HEK293T (cell line): ENCODE measurements at regions not wholly inside any gene's neighbourhood (a gene's known extent, or its start where the extent isn't known, plus 50 kb on each side); places are given as distances from the start of the nearest gene placed in this dataset.

Experiments
- CTCF ChIA-PET: fragments of 350-600 bp; formaldehyde crosslinking; extraction: SDS; loops from one replicate; lab custom pipeline; 2021; ENCODE audit warnings: antibody characterized with exemption, inconsistent platforms; lab: Yijun Ruan, JAX
- POLR2A ChIA-PET: fragments of 350-600 bp; formaldehyde crosslinking; extraction: SDS; loops from one replicate; lab custom pipeline; 2020; ENCODE audit warnings: antibody characterized with exemption, inconsistent platforms; lab: Yijun Ruan, JAX
- DNase-seq: peaks from one replicate; pipeline ENCODE4 v3.0.0; 2012; ENCODE audit warnings: mixed read lengths; ENCODE audit errors: extremely low spot score
- ARNT ChIP-seq: fragments of 450-650 bp; IDR thresholded peaks from 2 replicates; pipeline ENCODE4 v1.6.1; 2017; ENCODE audit warnings: mild to moderate bottlenecking
- BHLHE40 ChIP-seq: fragments of 450-650 bp; IDR thresholded peaks from 2 replicates; pipeline ENCODE4 v1.6.1; 2016; ENCODE audit warnings: mild to moderate bottlenecking, moderate library complexity, borderline replicate concordance
- CTBP1 ChIP-seq: fragments of 450-650 bp; IDR thresholded peaks from 2 replicates; pipeline ENCODE4 v1.6.1; 2016; ENCODE audit warnings: borderline replicate concordance
- ELF4 ChIP-seq: fragments of 450-650 bp; IDR thresholded peaks from 2 replicates; pipeline ENCODE4 v1.6.1; 2017; ENCODE audit warnings: antibody characterized with exemption
- FOXA1 ChIP-seq: fragments of 450-650 bp; IDR thresholded peaks from 2 replicates; pipeline ENCODE4 v1.6.1; 2016; ENCODE audit warnings: mild to moderate bottlenecking
- FOXK2 ChIP-seq: fragments of 450-650 bp; IDR thresholded peaks from 2 replicates; pipeline ENCODE4 v1.6.1; 2016; ENCODE audit warnings: mild to moderate bottlenecking
- FOXM1 ChIP-seq: fragments of 450-650 bp; IDR thresholded peaks from 2 replicates; pipeline ENCODE4 v1.6.1; 2017; ENCODE audit warnings: mild to moderate bottlenecking, borderline replicate concordance
- HDGF ChIP-seq: fragments of 450-650 bp; IDR thresholded peaks from 2 replicates; pipeline ENCODE4 v1.6.1; 2017; ENCODE audit warnings: antibody characterized with exemption, borderline replicate concordance
- L3MBTL2 ChIP-seq: fragments of 450-650 bp; conservative IDR thresholded peaks from 2 replicates; pipeline ENCODE4 v1.6.1; 2016; ENCODE audit warnings: mild to moderate bottlenecking
- LEF1 ChIP-seq: fragments of 450-650 bp; IDR thresholded peaks from 2 replicates; pipeline ENCODE4 v1.6.1; 2017; ENCODE audit warnings: mild to moderate bottlenecking, borderline replicate concordance
- NFRKB ChIP-seq: fragments of 450-650 bp; IDR thresholded peaks from 2 replicates; pipeline ENCODE4 v1.6.1; 2016; ENCODE audit warnings: mild to moderate bottlenecking, moderate library complexity
- PKNOX1 ChIP-seq: fragments of 450-650 bp; IDR thresholded peaks from 2 replicates; pipeline ENCODE4 v1.6.1; 2016
- SP1 ChIP-seq: fragments of 450-650 bp; IDR thresholded peaks from 2 replicates; pipeline ENCODE4 v1.6.1; 2017
- SUZ12 ChIP-seq: fragments of 450-650 bp; IDR thresholded peaks from 2 replicates; pipeline ENCODE4 v1.6.1; 2016; ENCODE audit warnings: mild to moderate bottlenecking
- TARDBP ChIP-seq: fragments of 450-650 bp; IDR thresholded peaks from 2 replicates; pipeline ENCODE4 v1.6.1; 2016
- ZNF384 ChIP-seq: fragments of 450-650 bp; IDR thresholded peaks from 2 replicates; pipeline ENCODE4 v1.6.1; 2016

DNA sequence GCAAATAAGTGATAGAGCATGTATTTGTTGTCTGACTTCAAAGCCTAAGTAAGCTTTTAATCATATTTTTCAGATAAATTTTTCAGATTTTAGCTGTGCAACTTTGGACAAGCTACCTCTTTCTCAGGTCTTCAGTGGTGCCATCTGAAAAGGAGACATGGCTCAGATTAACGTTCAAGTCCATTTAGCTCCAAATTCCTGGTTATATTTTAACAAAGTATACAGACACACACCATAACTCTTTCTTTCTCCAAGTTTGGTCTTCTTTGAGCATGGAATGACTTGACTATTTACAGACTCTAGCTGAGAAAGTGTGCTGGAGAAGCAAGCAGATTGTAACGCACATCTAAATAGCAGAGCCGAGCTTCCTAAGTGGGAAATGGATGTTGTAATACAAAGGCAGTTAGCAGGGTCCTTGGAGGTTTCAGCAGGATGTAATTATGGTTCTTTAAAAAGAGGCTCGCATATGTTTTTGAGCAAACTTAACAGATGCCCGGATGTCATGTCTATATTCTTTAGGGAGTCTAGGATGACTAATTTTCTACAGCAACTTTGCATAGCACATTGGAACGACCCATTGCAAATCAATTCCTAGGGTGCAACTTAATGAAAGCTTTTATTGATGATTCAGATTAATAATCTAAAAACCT, 128.1 kb upstream of the E2F8 start:
- ChIA-PET CTCF (no interaction called here), POLR2A (no interaction called here)
- no peak for DNase-seq
- TF ChIP-seq CTBP1: no peak
- TF ChIP-seq ARNT: no peak
- TF ChIP-seq LEF1: no peak
- no peak for TF ChIP-seq FOXA1
- TF ChIP-seq L3MBTL2: no peak
- TF ChIP-seq BHLHE40: no peak
- TF ChIP-seq SUZ12: no peak
- TF ChIP-seq ZNF384: no peak
- no peak for TF ChIP-seq FOXM1
- TF ChIP-seq NFRKB: no peak
- no peak for TF ChIP-seq FOXK2
- no peak for TF ChIP-seq ELF4
- no peak for TF ChIP-seq SP1
- TF ChIP-seq TARDBP: no peak

- no peak for DNase-seq
- CTCF ChIA-PET: no interaction called here
- POLR2A ChIA-PET: no interaction called here
- TF ChIP-seq L3MBTL2: no peak
- no peak for TF ChIP-seq BHLHE40
- TF ChIP-seq ELF4: no peak
- TF ChIP-seq FOXK2: no peak
- TF ChIP-seq PKNOX1: no peak
- TF ChIP-seq FOXA1: no peak
- no peak for TF ChIP-seq NFRKB
- no peak for TF ChIP-seq FOXM1
- no peak for TF ChIP-seq TARDBP
- TF ChIP-seq LEF1: no peak
- no peak for TF ChIP-seq ZNF384
- TF ChIP-seq SUZ12: no peak
- no peak for TF ChIP-seq SP1
- TF ChIP-seq CTBP1: no peak
- no peak for TF ChIP-seq HDGF
- TF ChIP-seq ARNT: no peak
These were observed 126.4 kb upstream of the E2F8 start for GRCh38 chr11:19366992-19367709.

DNA sequence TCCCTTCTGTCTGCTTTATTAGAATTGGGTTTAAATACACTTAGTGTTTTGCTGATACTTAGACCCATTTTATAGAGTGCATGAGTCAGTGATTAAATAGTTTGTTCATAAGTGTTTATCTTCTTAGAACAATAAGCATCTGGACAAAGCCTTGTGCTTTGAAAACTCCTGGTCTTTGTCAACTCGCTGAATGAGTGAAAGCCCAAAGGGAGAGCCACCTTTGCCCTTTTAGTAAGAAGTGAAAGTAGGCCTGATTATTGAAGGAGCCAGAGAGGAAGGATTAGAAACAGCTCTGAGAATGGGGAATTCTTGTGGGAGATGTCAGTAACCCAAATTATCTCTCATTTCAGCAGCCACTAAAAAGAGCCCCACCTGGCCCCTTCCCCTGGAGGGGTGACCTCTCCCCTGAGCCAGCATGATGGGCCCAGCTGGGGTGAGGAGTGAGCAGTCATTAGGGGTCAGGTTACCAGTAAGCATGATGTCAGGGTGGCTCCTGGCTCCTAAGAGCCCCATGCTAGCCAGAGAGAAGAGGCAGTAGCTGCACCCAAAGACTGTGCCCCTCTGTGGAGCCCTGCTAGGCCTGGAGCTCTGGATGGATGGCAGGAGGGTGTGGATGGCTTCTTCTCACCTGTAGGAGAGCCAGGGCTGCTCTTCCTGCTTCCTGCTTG, 125.1 kb upstream of the E2F8 start:
- ChIA-PET POLR2A (no interaction called here), CTCF (no interaction called here)
- TF ChIP-seq NFRKB (no peak), L3MBTL2 (no peak), ZNF384 (no peak), FOXA1 (no peak), CTBP1 (no peak), LEF1 (no peak), ELF4 (no peak), BHLHE40 (no peak), HDGF (no peak), SP1 (no peak)
- DNase-seq: no peak

DNA sequence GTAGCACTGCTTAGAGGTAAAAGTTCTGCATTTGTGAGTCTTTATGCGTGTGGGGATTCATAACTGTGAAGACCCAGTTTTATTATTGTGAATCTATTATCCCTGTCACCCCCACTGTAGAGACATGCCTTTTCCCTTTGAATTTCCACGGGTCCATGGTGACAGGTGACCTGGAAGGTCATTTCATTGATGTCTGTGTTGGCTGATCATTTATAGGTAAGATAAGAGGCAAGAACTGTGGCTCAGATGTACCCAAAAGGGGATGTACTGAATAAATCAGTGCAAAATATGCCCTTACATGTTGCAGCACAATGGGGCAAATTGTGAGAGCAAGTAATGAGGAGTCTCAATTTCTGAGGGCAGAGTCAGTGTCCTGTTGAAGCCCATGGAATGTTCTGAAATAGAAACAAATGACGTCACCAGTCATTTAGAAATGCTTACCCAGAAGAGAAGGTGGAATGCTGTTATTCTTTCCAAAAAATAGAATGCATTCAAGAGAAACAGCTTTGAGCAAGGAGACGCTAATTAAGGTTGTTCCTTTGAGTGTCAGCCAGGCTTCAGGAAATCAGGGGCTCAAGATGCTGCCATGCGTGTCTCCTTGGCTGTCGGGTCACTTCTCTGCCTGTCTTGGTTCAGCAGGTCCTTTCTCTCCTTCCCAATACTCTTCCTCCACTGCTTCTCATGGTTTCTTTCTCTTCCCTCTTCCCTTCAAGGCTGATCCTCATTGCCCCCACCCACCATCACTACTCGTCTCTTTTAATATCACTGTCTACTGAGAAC, 118.7 kb upstream of the E2F8 start:
- ChIA-PET POLR2A (no interaction called here), CTCF (no interaction called here)
- no peak for TF ChIP-seq NFRKB
- no peak for TF ChIP-seq ELF4
- TF ChIP-seq SP1: no peak
- no peak for TF ChIP-seq SUZ12
- TF ChIP-seq HDGF: no peak
- TF ChIP-seq PKNOX1: no peak
- TF ChIP-seq FOXA1: no peak
- no peak for TF ChIP-seq BHLHE40
- no peak for DNase-seq

- ChIA-PET CTCF (no interaction called here), POLR2A (no interaction called here)
These were observed 117.2 kb upstream of the E2F8 start for GRCh38 chr11:19357943-19358342.

More at GRCh38 chr11:19357943-19358342, 117.2 kb upstream of the E2F8 start:
- no peak for TF ChIP-seq L3MBTL2
- no peak for TF ChIP-seq CTBP1
- TF ChIP-seq TARDBP: no peak
- no peak for TF ChIP-seq ZNF384
- TF ChIP-seq NFRKB: no peak
- no peak for TF ChIP-seq FOXK2
- no peak for TF ChIP-seq ELF4
- TF ChIP-seq PKNOX1: no peak
- TF ChIP-seq SUZ12: no peak
- TF ChIP-seq ARNT: no peak
- TF ChIP-seq FOXA1: no peak
- TF ChIP-seq SP1: no peak
- TF ChIP-seq LEF1: no peak
- no peak for TF ChIP-seq HDGF
- DNase-seq: no peak
